ENCODE measurements at regions not wholly inside any gene's neighbourhood (a gene's known extent, or its start where the extent isn't known, plus 50 kb on each side); places are given as distances from the start of the nearest gene placed in this dataset.

- TF ChIP-seq, protein P1, sequence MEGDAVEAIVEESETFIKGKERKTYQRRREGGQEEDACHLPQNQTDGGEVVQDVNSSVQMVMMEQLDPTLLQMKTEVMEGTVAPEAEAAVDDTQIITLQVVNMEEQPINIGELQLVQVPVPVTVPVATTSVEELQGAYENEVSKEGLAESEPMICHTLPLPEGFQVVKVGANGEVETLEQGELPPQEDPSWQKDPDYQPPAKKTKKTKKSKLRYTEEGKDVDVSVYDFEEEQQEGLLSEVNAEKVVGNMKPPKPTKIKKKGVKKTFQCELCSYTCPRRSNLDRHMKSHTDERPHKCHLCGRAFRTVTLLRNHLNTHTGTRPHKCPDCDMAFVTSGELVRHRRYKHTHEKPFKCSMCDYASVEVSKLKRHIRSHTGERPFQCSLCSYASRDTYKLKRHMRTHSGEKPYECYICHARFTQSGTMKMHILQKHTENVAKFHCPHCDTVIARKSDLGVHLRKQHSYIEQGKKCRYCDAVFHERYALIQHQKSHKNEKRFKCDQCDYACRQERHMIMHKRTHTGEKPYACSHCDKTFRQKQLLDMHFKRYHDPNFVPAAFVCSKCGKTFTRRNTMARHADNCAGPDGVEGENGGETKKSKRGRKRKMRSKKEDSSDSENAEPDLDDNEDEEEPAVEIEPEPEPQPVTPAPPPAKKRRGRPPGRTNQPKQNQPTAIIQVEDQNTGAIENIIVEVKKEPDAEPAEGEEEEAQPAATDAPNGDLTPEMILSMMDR (conservative IDR thresholded peaks at IDR 0.05) = no peak
- TF ChIP-seq EZH2 (IDR thresholded peaks at IDR 0.05; ENCODE audit: low read depth) = no peak
Measured at GRCh38 chr14:54136894-54137613, 180.4 kb upstream of the BMP4 start.
